Type B pancreatic cell (in vitro differentiated cells): ENCODE measurements at regions not wholly inside any gene's neighbourhood (a gene's known extent, or its start where the extent isn't known, plus 50 kb on each side); places are given as distances from the start of the nearest gene placed in this dataset.
"Not testable (repeated sequence)": the region's sequence is repeated elsewhere in the genome, so short reads cannot be mapped to it uniquely, and the experiment has no call there.

Experiments
- DNase-seq: peaks from one replicate; pipeline ENCODE4 v3.0.0; 2021; ENCODE audit warnings: mixed read lengths; ENCODE audit not compliant: unreplicated experiment; ENCODE audit errors: extremely low spot score
- H3K27ac Mint-ChIP-seq: 2 replicates; pipeline ENCODE4 v1.8.0; 2021; ENCODE audit warnings: mild to moderate bottlenecking, mixed read lengths
- H3K27me3 Mint-ChIP-seq: 2 replicates; pipeline ENCODE4 v1.8.0; 2021; ENCODE audit warnings: mixed read lengths
- H3K36me3 Mint-ChIP-seq: 2 replicates; pipeline ENCODE4 v1.8.0; 2021; ENCODE audit warnings: mixed read lengths
- H3K4me1 Mint-ChIP-seq: one replicate; pipeline ENCODE4 v1.8.0; 2021; ENCODE audit warnings: mixed read lengths; ENCODE audit not compliant: unreplicated experiment
- H3K4me3 Mint-ChIP-seq: 2 replicates; pipeline ENCODE4 v1.8.0; 2021; ENCODE audit warnings: mild to moderate bottlenecking, mixed read lengths
- H3K9me3 Mint-ChIP-seq: 2 replicates; pipeline ENCODE4 v1.8.0; 2021; ENCODE audit warnings: mixed read lengths
- CTCF ChIP-seq: fragments of 200-600 bp; sonication (generic); conservative IDR thresholded peaks from 2 replicates; pipeline ENCODE4 v1.5.0; 2021; ENCODE audit warnings: antibody characterized with exemption, mild to moderate bottlenecking

DNA sequence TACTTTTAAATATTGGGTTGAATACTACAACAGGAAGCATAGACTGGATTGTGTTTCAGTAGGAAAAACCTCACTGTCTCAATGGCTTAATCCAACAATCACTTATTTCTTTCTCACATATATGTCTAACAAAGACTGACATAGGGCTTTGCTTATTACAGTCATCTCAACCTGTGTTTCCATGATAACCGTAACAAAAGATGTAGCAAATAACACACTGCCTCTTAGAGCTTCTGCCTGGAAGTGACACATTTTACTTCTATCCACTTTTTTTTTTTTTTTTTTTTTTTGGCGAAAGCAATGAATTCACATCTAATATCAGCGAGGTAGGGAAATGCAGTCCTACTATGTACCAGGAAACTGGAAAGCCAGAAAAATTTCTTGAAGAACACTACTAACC is 204.9 kb upstream of the CDKN2B start:
- Mint-ChIP-seq H3K36me3 (no peaks in the 10 kb centered on the region), H3K27ac (no peak overlapping the region)
- TF ChIP-seq CTCF: no peak

DNA sequence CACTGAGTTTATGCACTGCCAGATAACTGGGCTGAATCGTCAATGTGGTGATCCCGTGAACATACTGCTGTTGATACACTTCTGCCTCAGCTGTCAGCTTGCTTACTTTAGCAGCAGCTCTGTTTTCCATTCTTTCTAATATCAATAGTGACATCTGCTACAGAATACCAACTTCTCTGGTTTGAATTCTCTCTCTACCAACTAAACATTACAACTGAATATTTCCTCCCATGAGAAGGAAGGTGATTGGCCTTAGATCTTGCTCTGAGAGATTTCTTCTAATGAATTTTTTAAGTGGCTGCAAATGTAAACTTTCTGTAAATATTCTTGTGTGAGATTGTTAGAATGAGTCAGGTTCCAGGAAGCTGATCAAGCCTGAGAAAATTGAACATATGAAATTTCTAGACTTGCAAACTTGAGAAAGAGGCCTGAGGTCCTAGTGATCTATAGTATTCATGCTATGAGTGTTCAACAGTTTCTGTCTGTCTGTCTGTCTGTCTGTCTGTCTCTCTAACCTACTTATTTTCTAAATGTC is 205.5 kb upstream of the CDKN2B start:
- Mint-ChIP-seq H3K27ac (no peak overlapping the region), H3K4me1 (no peaks in the 10 kb centered on the region), H3K4me3 (no peak overlapping the region), H3K9me3 (no peaks in the 10 kb centered on the region), H3K36me3 (no peaks in the 10 kb centered on the region), H3K27me3 (peaks cover 5% of the 10 kb centered on the region)
- TF ChIP-seq CTCF: no peak
- no peak for DNase-seq

More for the DNA sequence above, 204.9 kb upstream of the CDKN2B start:
- no peak overlapping the region for H3K4me3 Mint-ChIP-seq
- no peak for DNase-seq
- H3K27me3 Mint-ChIP-seq: peaks cover 5% of the 10 kb centered on the region
- H3K4me1 Mint-ChIP-seq: peaks cover 2% of the 10 kb centered on the region
- H3K9me3 Mint-ChIP-seq: peaks cover 4% of the 10 kb centered on the region

- Mint-ChIP-seq H3K36me3 (no peaks in the 10 kb centered on the region), H3K4me3 (no peak overlapping the region), H3K4me1 (no peaks in the 10 kb centered on the region), H3K27me3 (peaks cover 5% of the 10 kb centered on the region), H3K27ac (no peak overlapping the region), H3K9me3 (no peaks in the 10 kb centered on the region)
- no peak for TF ChIP-seq CTCF
- no peak for DNase-seq
Observed at GRCh38 chr9:22215521-22215920, 206.4 kb upstream of the CDKN2B start.

- Mint-ChIP-seq H3K36me3 (no peaks in the 10 kb centered on the region), H3K9me3 (no peaks in the 10 kb centered on the region), H3K27ac (no peak overlapping the region), H3K4me1 (no peaks in the 10 kb centered on the region), H3K4me3 (no peak overlapping the region), H3K27me3 (peaks cover 5% of the 10 kb centered on the region)
- no peak for TF ChIP-seq CTCF
- no peak for DNase-seq
Observed at GRCh38 chr9:22216730-22217172, 207.6 kb upstream of the CDKN2B start.

- no peak for TF ChIP-seq CTCF
- H3K27me3 Mint-ChIP-seq: peaks cover 5% of the 10 kb centered on the region
- no peak overlapping the region for H3K4me3 Mint-ChIP-seq
- H3K9me3 Mint-ChIP-seq: no peaks in the 10 kb centered on the region
- no peaks in the 10 kb centered on the region for H3K36me3 Mint-ChIP-seq
- no peak for DNase-seq
- H3K4me1 Mint-ChIP-seq: no peaks in the 10 kb centered on the region
- H3K27ac Mint-ChIP-seq: no peak overlapping the region
Observed at GRCh38 chr9:22217254-22217653, 208.1 kb upstream of the CDKN2B start.

GRCh38 chr9:22225856-22226255 is 216.8 kb upstream of the CDKN2B start:
- H3K27ac Mint-ChIP-seq, H3K36me3 Mint-ChIP-seq, DNase-seq, H3K9me3 Mint-ChIP-seq, H3K27me3 Mint-ChIP-seq, H3K4me1 Mint-ChIP-seq, H3K4me3 Mint-ChIP-seq: not testable (repeated sequence)
